Neural progenitor cell (in vitro differentiated cells): ENCODE measurements at regions not wholly inside any gene's neighbourhood (a gene's known extent, or its start where the extent isn't known, plus 50 kb on each side); places are given as distances from the start of the nearest gene placed in this dataset.

ENCODE experiments used
- EZH2 ChIP-seq: fragments of 200-600 bp; sonication (generic); IDR thresholded peaks from 2 replicates; pipeline ENCODE4 v1.6.1; 2017; ENCODE audit warnings: antibody characterized with exemption, mild to moderate bottlenecking, moderate library complexity
- TF ChIP-seq, protein P1 (sequence below): fragments of 200-600 bp; sonication (generic); IDR thresholded peaks from 2 replicates; pipeline ENCODE4 v1.5.1; 2017; ENCODE audit warnings: antibody characterized with exemption, mild to moderate bottlenecking

DNA sequence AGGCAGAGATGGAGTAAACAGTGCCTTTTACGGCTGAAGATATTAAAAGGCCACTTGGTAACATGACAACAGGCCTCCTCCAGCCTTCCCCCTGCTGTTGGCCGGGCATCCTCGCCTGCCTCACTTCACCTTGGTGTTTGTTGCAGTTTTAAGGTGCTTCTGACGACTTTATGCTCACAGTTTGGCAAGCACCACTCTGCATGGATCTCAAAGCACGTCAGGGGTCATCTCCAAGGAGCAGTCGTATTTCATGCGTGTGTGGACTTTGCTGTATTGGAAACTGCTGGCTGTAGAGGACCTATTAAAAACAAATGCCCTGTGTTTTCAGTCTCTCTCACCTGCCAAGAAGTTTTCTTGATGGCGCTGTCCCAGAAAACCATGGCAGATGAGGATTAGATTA, 483.1 kb downstream of the RPS24 start:
- TF ChIP-seq, protein P1, sequence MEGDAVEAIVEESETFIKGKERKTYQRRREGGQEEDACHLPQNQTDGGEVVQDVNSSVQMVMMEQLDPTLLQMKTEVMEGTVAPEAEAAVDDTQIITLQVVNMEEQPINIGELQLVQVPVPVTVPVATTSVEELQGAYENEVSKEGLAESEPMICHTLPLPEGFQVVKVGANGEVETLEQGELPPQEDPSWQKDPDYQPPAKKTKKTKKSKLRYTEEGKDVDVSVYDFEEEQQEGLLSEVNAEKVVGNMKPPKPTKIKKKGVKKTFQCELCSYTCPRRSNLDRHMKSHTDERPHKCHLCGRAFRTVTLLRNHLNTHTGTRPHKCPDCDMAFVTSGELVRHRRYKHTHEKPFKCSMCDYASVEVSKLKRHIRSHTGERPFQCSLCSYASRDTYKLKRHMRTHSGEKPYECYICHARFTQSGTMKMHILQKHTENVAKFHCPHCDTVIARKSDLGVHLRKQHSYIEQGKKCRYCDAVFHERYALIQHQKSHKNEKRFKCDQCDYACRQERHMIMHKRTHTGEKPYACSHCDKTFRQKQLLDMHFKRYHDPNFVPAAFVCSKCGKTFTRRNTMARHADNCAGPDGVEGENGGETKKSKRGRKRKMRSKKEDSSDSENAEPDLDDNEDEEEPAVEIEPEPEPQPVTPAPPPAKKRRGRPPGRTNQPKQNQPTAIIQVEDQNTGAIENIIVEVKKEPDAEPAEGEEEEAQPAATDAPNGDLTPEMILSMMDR = no peak
- no peak for TF ChIP-seq EZH2
